GM12865 (cell line): ENCODE measurements at regions not wholly inside any gene's neighbourhood (a gene's known extent, or its start where the extent isn't known, plus 50 kb on each side); places are given as distances from the start of the nearest gene placed in this dataset.

Experiments used
- DNase-seq: peaks from one replicate; pipeline ENCODE4 v3.0.0; 2010; ENCODE audit warnings: low read depth
- H3K4me3 ChIP-seq: 2 replicates; pipeline ENCODE4 v1.5.1; 2011; ENCODE audit warnings: mild to moderate bottlenecking, low read depth, low read length, control low read depth
- TF ChIP-seq, protein P1 (sequence below): IDR thresholded peaks from 2 replicates; pipeline ENCODE4 v1.5.1; 2011; ENCODE audit warnings: low read length, control low read depth, low read depth, inconsistent platforms; ENCODE audit not compliant: insufficient read depth; ENCODE audit errors: missing control alignments

DNA sequence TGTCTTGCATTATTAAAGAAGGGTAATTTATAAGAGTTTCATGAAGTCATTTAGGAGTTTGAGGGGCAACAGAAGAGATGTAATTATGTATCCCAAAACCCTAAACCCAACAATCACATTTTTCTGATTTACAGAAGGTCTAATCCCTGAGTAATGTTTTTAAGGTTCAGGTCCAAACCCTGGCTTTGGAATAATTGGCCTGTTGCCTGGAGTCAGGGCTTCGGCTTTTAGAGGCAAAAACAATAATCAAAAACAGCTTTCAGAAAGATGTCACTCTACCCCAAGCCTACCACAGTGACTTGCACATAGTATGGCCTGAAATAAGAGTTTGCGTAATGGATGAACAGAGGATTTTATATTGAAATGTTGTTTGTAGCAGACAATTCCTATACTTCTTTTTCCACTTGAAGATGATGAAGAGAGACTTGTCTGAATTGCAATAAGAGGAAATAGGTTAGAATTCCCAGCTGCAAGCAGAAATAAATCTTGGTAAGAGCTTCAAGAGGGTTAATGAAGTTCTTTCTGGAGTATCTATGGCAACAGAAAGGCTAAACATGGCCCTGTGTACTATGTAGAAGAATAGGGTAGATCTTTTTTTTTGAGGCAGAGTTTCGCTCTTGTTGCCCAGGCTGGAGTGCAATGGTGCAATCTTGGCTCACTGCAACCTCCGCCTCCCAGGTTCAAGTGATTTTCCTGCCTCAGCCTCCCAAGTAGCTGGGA lies 152.0 kb downstream of the GPBP1 start:
- no peak for DNase-seq
- no peak overlapping the region for H3K4me3 ChIP-seq
- TF ChIP-seq, protein P1, sequence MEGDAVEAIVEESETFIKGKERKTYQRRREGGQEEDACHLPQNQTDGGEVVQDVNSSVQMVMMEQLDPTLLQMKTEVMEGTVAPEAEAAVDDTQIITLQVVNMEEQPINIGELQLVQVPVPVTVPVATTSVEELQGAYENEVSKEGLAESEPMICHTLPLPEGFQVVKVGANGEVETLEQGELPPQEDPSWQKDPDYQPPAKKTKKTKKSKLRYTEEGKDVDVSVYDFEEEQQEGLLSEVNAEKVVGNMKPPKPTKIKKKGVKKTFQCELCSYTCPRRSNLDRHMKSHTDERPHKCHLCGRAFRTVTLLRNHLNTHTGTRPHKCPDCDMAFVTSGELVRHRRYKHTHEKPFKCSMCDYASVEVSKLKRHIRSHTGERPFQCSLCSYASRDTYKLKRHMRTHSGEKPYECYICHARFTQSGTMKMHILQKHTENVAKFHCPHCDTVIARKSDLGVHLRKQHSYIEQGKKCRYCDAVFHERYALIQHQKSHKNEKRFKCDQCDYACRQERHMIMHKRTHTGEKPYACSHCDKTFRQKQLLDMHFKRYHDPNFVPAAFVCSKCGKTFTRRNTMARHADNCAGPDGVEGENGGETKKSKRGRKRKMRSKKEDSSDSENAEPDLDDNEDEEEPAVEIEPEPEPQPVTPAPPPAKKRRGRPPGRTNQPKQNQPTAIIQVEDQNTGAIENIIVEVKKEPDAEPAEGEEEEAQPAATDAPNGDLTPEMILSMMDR, result no peak

GRCh38 chr5:57324861-57325260 lies 151.0 kb downstream of the GPBP1 start:
- H3K4me3 ChIP-seq, result no peak overlapping the region
- DNase-seq, result no peak
- TF ChIP-seq, protein P1, result no peak

DNA sequence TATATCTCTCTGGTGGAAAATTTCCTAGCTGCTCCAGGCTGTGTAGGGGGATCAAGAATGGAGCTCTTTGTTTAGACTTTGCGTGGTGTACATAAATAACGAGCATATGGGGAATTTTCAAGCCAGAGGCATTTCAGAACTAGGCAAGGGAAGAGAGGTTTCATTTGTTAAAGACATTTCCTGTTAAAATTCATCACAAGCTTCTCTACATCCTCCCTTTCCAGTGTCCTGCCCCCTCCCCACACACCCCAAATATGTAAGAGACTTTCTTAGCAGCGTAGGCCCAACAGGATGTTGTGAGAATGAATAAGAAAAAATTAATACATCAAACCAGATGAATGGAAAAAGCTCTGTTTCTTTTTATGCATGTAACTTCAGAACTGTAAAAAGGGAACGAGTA lies 150.3 kb downstream of the GPBP1 start:
- TF ChIP-seq, protein P1, result no peak
- no peak for DNase-seq
- no peak overlapping the region for H3K4me3 ChIP-seq

DNA sequence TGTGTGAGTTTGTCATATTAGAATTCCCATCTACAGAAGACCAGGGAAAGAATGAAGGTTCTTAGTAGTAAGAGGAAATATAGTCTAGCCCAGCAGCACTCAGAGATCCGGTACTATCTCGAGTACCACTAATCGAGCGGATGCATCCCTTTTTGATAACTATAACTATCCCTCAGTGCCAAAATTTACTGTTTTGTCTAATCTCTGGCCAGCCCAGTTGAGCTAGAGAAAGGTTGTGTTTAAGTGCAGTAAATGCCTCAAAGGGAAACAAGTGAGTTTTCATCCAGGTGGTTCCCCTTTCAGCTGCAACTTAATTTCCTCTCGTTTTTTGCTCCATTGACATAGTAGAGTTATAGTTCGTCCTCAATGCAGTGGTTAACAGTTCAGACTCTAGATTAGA lies 146.7 kb downstream of the GPBP1 start:
- no peak overlapping the region for H3K4me3 ChIP-seq
- no peak for DNase-seq
- TF ChIP-seq, protein P1, result no peak

DNA sequence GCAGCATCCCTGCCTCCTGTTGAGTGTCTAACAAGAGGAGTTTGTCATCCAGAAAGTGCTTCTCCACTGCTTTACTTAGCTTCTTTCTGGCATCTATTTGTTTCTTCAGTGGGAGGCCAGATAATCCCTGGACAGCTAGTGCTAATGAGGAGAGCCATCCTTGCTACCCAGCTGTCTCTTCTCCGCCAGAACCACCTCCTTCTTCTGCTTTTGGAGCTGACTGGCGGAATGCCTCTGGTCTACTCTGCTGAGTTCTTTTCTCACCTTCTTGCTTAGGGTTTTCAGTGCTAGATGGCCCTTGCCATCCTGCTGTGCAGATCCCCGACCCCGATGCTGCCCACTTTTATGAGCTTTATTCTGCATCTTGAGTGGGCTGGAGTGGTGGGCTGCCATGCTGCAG lies 145.8 kb downstream of the GPBP1 start:
- H3K4me3 ChIP-seq, result no peak overlapping the region
- no peak for DNase-seq
- TF ChIP-seq, protein P1, result no peak

DNA sequence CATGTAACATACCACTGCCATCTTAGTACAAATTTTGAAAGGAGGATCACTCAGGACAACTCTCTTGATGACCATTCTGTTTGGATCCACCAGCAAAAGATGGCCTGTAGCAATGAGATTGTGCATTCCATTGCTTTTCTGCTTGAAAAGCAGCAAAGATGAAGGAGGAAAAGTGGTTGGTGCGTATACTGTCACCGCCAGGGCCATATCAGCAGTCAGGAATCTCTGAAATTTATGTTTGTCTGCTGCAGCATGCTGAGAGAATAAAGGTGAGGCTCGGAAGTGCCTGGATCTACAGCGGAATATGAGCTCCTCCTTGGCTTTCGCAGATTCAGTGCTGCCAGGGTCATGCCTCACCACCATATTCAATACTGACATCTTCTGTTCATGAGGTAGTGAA lies 144.4 kb downstream of the GPBP1 start:
- TF ChIP-seq, protein P1, result no peak
- no peak for DNase-seq
- H3K4me3 ChIP-seq, result no peak overlapping the region

DNA sequence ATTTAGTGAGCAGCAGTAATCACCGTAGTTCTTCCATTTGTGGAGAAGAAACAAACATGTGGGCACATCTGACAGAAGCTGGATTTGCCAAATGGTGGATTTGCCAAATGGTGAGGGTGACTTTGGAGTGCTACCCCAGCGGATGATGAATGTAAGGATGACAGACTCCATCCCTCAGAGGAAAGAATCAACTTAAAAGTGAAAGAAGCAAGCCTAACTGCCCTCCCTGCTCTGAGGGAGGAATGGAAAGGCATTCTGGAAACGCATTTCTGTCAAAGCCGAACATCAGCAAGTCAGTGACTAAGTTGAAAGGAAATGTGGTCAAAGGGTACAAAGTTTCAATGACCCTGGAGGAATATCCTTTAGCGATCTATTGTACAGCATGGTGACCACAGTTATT lies 143.5 kb downstream of the GPBP1 start:
- no peak overlapping the region for H3K4me3 ChIP-seq
- TF ChIP-seq, protein P1, result no peak
- no peak for DNase-seq
